Common myeloid progenitor, CD34-positive (primary cell): ENCODE measurements at regions not wholly inside any gene's neighbourhood (a gene's known extent, or its start where the extent isn't known, plus 50 kb on each side); places are given as distances from the start of the nearest gene placed in this dataset.

Source experiments
- CTCF ChIA-PET: fragments of 350-600 bp; sonication (Branson Sonifier 250); formaldehyde crosslinking; loops from one replicate; lab custom pipeline; 2021; ENCODE audit warnings: antibody characterized with exemption; lab: Charles Lee
- POLR2A ChIA-PET: fragments of 350-600 bp; sonication (Branson Sonifier 250); formaldehyde crosslinking; loops from one replicate; lab custom pipeline; 2021; ENCODE audit warnings: antibody characterized with exemption; lab: Charles Lee
- DNase-seq, 3 donors: peaks; one replicate each; pipeline versions ENCODE4 v3.0.0 to v3.0.0-alpha.2; 2013
- H3K27ac ChIP-seq, 2 experiments: 1 replicate in 1 of 2; 2 replicates in 1 of 2; pipeline ENCODE4 v1.7.0; 2013; ENCODE audit warnings: inconsistent platforms in 2 of 2, low read length in 2 of 2, mild to moderate bottlenecking in 2 of 2, low read depth in 1 of 2, moderate library complexity in 1 of 2; ENCODE audit not compliant: severe bottlenecking in 2 of 2, insufficient read depth in 1 of 2, poor library complexity in 1 of 2
- H3K27me3 ChIP-seq, 5 experiments: replicated peaks in 2 of 5; 1 replicate in 3 of 5; 2 replicates in 2 of 5; pipeline versions ENCODE4 v1.6.1 to v1.7.0; 2013; ENCODE audit warnings: low read length in 4 of 5, mild to moderate bottlenecking in 2 of 5, moderate library complexity in 2 of 5, inconsistent platforms in 1 of 5; ENCODE audit not compliant: insufficient read depth in 5 of 5, control insufficient read depth in 4 of 5
- H3K36me3 ChIP-seq, 4 experiments: 1 replicate in 2 of 4; 2 replicates in 2 of 4; pipeline versions ENCODE4 v1.6.1 to v1.7.0; 2013; ENCODE audit warnings: low read length in 3 of 4, control low read depth in 1 of 4, mild to moderate bottlenecking in 1 of 4; ENCODE audit not compliant: control insufficient read depth in 4 of 4, insufficient read depth in 4 of 4
- H3K4me1 ChIP-seq, 4 experiments: 1 replicate in 3 of 4; 2 replicates in 1 of 4; pipeline versions ENCODE4 v1.6.1 to v1.7.1; 2013; ENCODE audit warnings: low read length in 3 of 4, mild to moderate bottlenecking in 3 of 4, control low read depth in 1 of 4, inconsistent platforms in 1 of 4, moderate library complexity in 1 of 4; ENCODE audit not compliant: control insufficient read depth in 4 of 4, insufficient read depth in 4 of 4; ENCODE audit errors: control extremely low read depth in 1 of 4
- H3K4me3 ChIP-seq, 7 experiments: 1 replicate in 4 of 7; 2 replicates in 3 of 7; pipeline versions ENCODE4 v1.5.1 to v1.7.0; 2013; ENCODE audit warnings: mild to moderate bottlenecking in 7 of 7, low read length in 6 of 7, moderate library complexity in 6 of 7, inconsistent platforms in 2 of 7, low read depth in 2 of 7, control low read depth in 1 of 7; ENCODE audit not compliant: insufficient read depth in 4 of 7, control insufficient read depth in 1 of 7; ENCODE audit errors: extremely low read depth in 1 of 7
- H3K9me3 ChIP-seq, 5 experiments: 1 replicate in 4 of 5; 2 replicates in 1 of 5; pipeline versions ENCODE4 v1.6.1 to v1.7.1; 2013; ENCODE audit warnings: low read length in 4 of 5, mild to moderate bottlenecking in 2 of 5, inconsistent platforms in 1 of 5, low read depth in 1 of 5, moderate library complexity in 1 of 5; ENCODE audit not compliant: control insufficient read depth in 4 of 5, insufficient read depth in 2 of 5; ENCODE audit errors: control extremely low read depth in 1 of 5
- WGBS: methylation state at CpG from one replicate; pipeline ENCODE4 v1.1.5; 2013; ENCODE audit not compliant: insufficient coverage; 5-methylcytosine and 5-hydroxymethylcytosine counted together

DNA sequence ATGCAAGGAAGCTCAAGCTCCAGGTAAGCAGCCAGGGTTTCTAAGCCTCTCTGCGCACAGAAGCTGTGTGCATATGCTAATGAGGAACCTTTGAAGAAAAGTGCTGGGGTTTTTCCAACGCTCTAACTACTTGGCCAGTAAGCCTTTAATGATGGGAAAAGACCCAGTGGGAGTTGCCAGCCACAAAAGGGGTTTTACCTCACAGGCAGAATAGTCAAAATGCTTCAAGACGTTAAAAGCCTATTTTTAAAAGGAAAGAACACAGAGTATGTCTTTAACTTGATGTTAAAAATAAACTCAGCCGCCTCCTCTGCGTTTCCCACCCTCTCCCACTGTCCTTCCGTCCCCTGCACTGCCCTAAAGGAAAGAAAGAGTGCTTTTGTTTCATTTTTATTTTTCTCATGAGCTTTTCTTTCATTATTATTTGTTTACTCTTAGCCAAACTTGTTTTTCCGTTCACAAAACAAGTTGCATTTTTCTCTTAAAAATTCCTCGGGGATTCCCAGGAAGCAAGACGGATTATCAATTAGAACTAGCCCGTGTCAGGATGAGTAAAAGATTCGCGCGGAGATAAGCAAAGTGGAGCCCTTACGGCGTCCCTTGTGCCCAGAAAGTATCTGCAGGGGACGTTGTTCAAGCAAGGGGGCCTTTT lies 209.8 kb upstream of the NUDT4 start:
- peak overlapping the region in 1 of 7 experiments; percentile 51 for H3K4me3 ChIP-seq
- H3K27ac ChIP-seq, result no peak overlapping the region
- ChIA-PET CTCF (no interaction called here), POLR2A (no interaction called here)
- peak in 1 of 3 donors; percentile 34 for DNase-seq
- H3K4me1 ChIP-seq, result peaks cover 0 to 11% (median 0%) of the 10 kb centered on the region in 4 experiments
- H3K27me3 ChIP-seq, result no peaks in the 10 kb centered on the region
- H3K36me3 ChIP-seq, result no peaks in the 10 kb centered on the region
- 79% methylated on average over 8 of the region's 16 CpGs for WGBS
- no peaks in the 10 kb centered on the region for H3K9me3 ChIP-seq

DNA sequence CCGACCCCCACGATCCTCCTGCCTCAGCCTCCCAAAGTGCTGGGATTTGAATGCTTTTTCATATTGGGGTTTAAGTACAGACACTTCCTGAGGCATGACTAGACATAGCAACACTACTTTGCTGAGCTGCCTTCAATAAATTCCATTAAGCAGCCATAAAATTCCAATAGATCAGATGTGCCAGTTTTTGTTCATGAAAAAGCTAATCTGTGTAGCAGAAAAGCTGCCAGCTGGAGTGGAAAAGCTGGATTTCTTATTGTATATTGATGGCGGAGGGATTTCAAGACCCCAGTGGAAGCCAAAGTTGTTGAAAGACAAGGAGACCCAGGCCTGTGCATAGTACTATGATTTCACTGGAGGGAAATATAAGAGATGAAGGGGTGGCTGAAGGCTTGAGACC lies 209.0 kb upstream of the NUDT4 start:
- DNase-seq, result no peak
- no peak overlapping the region for H3K4me3 ChIP-seq
- H3K27me3 ChIP-seq, result no peaks in the 10 kb centered on the region
- CTCF ChIA-PET, result interaction anchor here (0.7 kb wide), 1 partner anchor 209 kb away, joined by 3 read pairs; no protein-coding TSS in a partner anchor
- WGBS, result 80% methylated on average over 2 of the region's 3 CpGs
- no peaks in the 10 kb centered on the region for H3K9me3 ChIP-seq
- POLR2A ChIA-PET, result no interaction called here
- no peaks in the 10 kb centered on the region for H3K36me3 ChIP-seq
- peaks cover 0 to 11% (median 0%) of the 10 kb centered on the region in 4 experiments for H3K4me1 ChIP-seq
- H3K27ac ChIP-seq, result no peak overlapping the region

DNA sequence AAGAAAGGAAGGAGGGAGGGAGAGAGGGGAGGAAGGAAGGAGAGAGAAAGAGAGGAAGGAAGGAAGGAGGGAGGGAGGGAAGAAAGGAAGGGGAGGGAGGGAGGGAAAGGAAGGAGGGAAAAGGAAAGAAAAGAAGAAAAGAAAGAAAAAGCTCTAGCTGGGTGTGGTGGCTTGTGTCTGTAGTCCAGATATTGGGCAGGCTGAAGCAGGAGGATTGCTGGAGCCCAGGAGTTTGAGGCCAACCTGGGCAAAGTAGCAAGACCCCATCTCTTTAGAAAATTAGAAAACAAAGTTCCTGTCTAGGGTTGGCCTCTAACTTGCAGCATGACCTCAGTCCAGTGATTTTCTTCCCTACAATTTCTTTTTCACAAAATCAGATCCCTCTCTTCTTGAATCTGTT lies 208.2 kb upstream of the NUDT4 start:
- ChIA-PET CTCF (interaction anchor here (0.7 kb wide), 1 partner anchor 210 kb away, joined by 3 read pairs; no protein-coding TSS in a partner anchor), POLR2A (no interaction called here)
- no peak overlapping the region for H3K27ac ChIP-seq
- DNase-seq, result no peak
- H3K4me1 ChIP-seq, result peaks cover 0 to 11% (median 0%) of the 10 kb centered on the region in 4 experiments
- H3K9me3 ChIP-seq, result no peaks in the 10 kb centered on the region
- no peak overlapping the region for H3K4me3 ChIP-seq
- no peaks in the 10 kb centered on the region for H3K36me3 ChIP-seq
- H3K27me3 ChIP-seq, result no peaks in the 10 kb centered on the region

DNA sequence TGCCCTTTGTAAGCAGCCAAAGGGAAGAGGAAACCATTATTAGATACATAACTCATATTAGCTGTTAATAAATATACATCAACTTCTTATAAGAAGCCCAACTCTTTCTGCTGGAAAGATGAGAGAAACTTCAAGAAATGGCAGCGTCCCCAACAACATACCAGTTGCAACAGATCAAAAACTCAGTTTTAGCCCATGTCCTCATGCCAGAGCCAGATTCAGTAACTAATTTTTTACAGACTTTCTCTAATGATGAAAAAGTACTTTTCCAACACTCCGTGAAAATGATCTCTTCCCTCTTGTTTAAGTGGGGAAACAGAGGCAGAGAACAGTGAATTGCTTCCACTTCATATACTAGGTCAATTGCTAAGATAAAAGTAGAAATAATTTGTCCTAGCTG lies 206.8 kb upstream of the NUDT4 start:
- Histone ChIP-seq H3K9me3 (no peaks in the 10 kb centered on the region), H3K36me3 (no peaks in the 10 kb centered on the region), H3K27me3 (no peaks in the 10 kb centered on the region), H3K27ac (no peak overlapping the region), H3K4me3 (no peak overlapping the region), H3K4me1 (peaks cover 0 to 11% (median 0%) of the 10 kb centered on the region in 4 experiments)
- WGBS, result 88% methylated on average over 1 of the region's 2 CpGs
- no peak for DNase-seq
- CTCF ChIA-PET, result no interaction called here
- POLR2A ChIA-PET, result no interaction called here

DNA sequence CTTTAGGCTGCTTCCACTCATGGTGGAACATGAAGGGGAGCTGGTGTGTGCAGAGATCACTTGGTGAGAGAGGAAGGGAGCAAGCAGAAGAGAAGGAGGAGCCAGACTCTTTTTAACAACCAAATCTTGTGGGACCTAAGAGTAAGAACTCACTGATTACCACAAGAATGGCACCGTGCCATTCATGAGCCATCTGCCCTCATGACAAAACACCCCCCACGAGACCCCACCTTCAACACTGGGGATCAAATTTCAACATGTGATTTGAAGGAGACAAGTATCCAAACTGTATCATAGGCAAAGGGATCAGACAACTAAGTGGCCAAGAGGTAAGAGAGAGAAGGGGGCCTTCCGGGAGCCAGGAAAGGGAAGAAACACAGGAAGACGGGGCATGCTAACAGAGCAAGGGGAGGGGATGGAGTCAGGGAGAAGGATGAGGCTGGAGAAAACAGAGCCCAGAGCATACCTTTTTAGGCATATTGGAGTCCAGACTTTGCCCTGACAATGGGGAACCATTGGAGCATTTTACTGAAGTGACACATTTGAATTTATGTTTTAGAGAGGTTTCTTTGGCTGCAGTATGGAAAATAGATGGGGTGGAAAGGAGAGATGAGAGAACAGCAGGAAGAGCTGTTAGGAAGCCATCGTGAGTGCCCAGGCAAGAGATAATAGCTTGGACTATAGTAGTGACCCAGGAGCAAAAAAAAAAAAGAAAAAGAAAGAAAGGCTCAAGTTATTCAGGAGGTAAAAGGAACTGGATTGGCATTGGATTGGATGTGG lies 204.4 kb upstream of the NUDT4 start:
- CTCF ChIA-PET, result no interaction called here
- H3K9me3 ChIP-seq, result no peaks in the 10 kb centered on the region
- no peak overlapping the region for H3K27ac ChIP-seq
- no peak for DNase-seq
- no peaks in the 10 kb centered on the region for H3K27me3 ChIP-seq
- no peaks in the 10 kb centered on the region for H3K4me1 ChIP-seq
- 95% methylated on average over 4 of the region's 5 CpGs for WGBS
- POLR2A ChIA-PET, result no interaction called here
- no peak overlapping the region for H3K4me3 ChIP-seq
- no peaks in the 10 kb centered on the region for H3K36me3 ChIP-seq

DNA sequence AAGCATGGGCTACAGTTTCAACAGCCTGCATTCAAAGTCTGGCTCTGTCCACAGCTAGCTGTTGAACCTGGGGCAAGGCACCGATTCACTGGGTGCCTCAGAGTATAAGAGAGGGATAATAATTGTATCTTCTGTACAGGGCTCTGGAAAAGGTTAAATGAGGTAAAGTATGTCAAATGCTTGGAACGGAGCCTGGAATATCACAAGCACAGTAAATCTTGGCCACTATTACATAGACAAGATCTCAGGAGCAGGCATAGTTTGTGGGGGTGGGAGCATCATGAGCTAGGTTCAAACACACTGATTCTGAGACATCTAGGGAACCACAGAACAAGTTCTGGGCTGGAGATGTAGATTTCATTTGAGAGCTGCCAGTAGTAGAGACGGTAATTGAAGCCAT lies 203.7 kb upstream of the NUDT4 start:
- Histone ChIP-seq H3K36me3 (no peaks in the 10 kb centered on the region), H3K9me3 (no peaks in the 10 kb centered on the region), H3K4me3 (no peak overlapping the region), H3K4me1 (no peaks in the 10 kb centered on the region), H3K27me3 (no peaks in the 10 kb centered on the region), H3K27ac (no peak overlapping the region)
- CTCF ChIA-PET, result no interaction called here
- WGBS, result 92% methylated on average over 2 of the region's 3 CpGs
- DNase-seq, result no peak
- POLR2A ChIA-PET, result no interaction called here

DNA sequence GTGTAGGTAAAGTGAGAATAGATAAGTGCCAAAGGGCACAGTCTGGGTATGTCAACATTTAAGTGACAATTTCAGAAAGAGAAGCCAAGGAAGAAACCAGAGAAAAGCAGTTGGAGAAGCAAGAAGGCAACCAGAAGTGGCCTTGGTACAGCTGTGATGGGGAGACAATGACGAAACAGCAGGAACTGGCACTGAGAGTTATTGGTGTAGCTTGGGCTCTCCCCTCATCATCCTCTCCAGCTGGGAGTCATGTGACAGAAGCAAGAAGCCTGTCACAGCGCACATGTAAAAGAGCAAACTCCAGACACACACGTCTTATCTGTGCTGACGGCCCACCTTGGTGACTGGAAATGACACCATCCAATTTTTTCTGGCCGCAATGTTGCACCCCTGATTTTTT lies 203.3 kb upstream of the NUDT4 start:
- Histone ChIP-seq H3K27ac (no peak overlapping the region), H3K4me1 (no peaks in the 10 kb centered on the region), H3K9me3 (no peaks in the 10 kb centered on the region), H3K27me3 (no peaks in the 10 kb centered on the region), H3K36me3 (no peaks in the 10 kb centered on the region), H3K4me3 (no peak overlapping the region)
- ChIA-PET CTCF (no interaction called here), POLR2A (no interaction called here)
- DNase-seq, result no peak
- WGBS, result 100% methylated on average over 5 of the region's 5 CpGs
